Common myeloid progenitor, CD34-positive (primary cell): ENCODE measurements at regions not wholly inside any gene's neighbourhood (a gene's known extent, or its start where the extent isn't known, plus 50 kb on each side); places are given as distances from the start of the nearest gene placed in this dataset.

Experiments used
- CTCF ChIA-PET: fragments of 350-600 bp; sonication (Branson Sonifier 250); formaldehyde crosslinking; loops from one replicate; lab custom pipeline; 2021; ENCODE audit warnings: antibody characterized with exemption; lab: Charles Lee
- POLR2A ChIA-PET: fragments of 350-600 bp; sonication (Branson Sonifier 250); formaldehyde crosslinking; loops from one replicate; lab custom pipeline; 2021; ENCODE audit warnings: antibody characterized with exemption; lab: Charles Lee
- DNase-seq, 3 donors: peaks; one replicate each; pipeline versions ENCODE4 v3.0.0 to v3.0.0-alpha.2; 2013
- H3K27ac ChIP-seq, 2 experiments: 1 replicate in 1 of 2; 2 replicates in 1 of 2; pipeline ENCODE4 v1.7.0; 2013; ENCODE audit warnings: inconsistent platforms in 2 of 2, low read length in 2 of 2, mild to moderate bottlenecking in 2 of 2, low read depth in 1 of 2, moderate library complexity in 1 of 2; ENCODE audit not compliant: severe bottlenecking in 2 of 2, insufficient read depth in 1 of 2, poor library complexity in 1 of 2
- H3K27me3 ChIP-seq, 5 experiments: replicated peaks in 2 of 5; 1 replicate in 3 of 5; 2 replicates in 2 of 5; pipeline versions ENCODE4 v1.6.1 to v1.7.0; 2013; ENCODE audit warnings: low read length in 4 of 5, mild to moderate bottlenecking in 2 of 5, moderate library complexity in 2 of 5, inconsistent platforms in 1 of 5; ENCODE audit not compliant: insufficient read depth in 5 of 5, control insufficient read depth in 4 of 5
- H3K36me3 ChIP-seq, 4 experiments: 1 replicate in 2 of 4; 2 replicates in 2 of 4; pipeline versions ENCODE4 v1.6.1 to v1.7.0; 2013; ENCODE audit warnings: low read length in 3 of 4, control low read depth in 1 of 4, mild to moderate bottlenecking in 1 of 4; ENCODE audit not compliant: control insufficient read depth in 4 of 4, insufficient read depth in 4 of 4
- H3K4me1 ChIP-seq, 4 experiments: 1 replicate in 3 of 4; 2 replicates in 1 of 4; pipeline versions ENCODE4 v1.6.1 to v1.7.1; 2013; ENCODE audit warnings: low read length in 3 of 4, mild to moderate bottlenecking in 3 of 4, control low read depth in 1 of 4, inconsistent platforms in 1 of 4, moderate library complexity in 1 of 4; ENCODE audit not compliant: control insufficient read depth in 4 of 4, insufficient read depth in 4 of 4; ENCODE audit errors: control extremely low read depth in 1 of 4
- H3K4me3 ChIP-seq, 7 experiments: 1 replicate in 4 of 7; 2 replicates in 3 of 7; pipeline versions ENCODE4 v1.5.1 to v1.7.0; 2013; ENCODE audit warnings: mild to moderate bottlenecking in 7 of 7, low read length in 6 of 7, moderate library complexity in 6 of 7, inconsistent platforms in 2 of 7, low read depth in 2 of 7, control low read depth in 1 of 7; ENCODE audit not compliant: insufficient read depth in 4 of 7, control insufficient read depth in 1 of 7; ENCODE audit errors: extremely low read depth in 1 of 7
- H3K9me3 ChIP-seq, 5 experiments: 1 replicate in 4 of 5; 2 replicates in 1 of 5; pipeline versions ENCODE4 v1.6.1 to v1.7.1; 2013; ENCODE audit warnings: low read length in 4 of 5, mild to moderate bottlenecking in 2 of 5, inconsistent platforms in 1 of 5, low read depth in 1 of 5, moderate library complexity in 1 of 5; ENCODE audit not compliant: control insufficient read depth in 4 of 5, insufficient read depth in 2 of 5; ENCODE audit errors: control extremely low read depth in 1 of 5
- WGBS: methylation state at CpG from one replicate; pipeline ENCODE4 v1.1.5; 2013; ENCODE audit not compliant: insufficient coverage; 5-methylcytosine and 5-hydroxymethylcytosine counted together

DNA sequence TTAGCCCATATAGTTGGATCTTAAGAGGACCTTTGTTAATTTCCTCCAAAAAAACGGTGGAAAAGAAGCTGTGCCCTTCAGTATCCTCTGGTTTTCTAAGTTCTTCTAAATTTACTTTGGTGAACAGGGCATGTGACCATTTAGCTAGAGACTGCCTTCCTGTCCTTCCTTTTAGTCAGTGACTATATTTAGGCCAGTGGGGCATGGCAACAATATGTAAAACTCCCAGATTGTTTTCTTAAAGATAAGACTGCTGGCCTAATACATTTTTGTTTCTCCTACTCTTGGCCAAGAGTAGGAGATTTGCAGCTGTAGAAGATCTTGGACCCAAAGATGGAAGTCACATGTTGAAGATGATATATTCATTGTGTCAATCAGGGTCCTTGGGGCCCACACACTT, 325.1 kb upstream of the DCN start:
- no peak for DNase-seq
- Histone ChIP-seq H3K4me1 (no peaks in the 10 kb centered on the region), H3K4me3 (no peak overlapping the region), H3K9me3 (no peaks in the 10 kb centered on the region), H3K27me3 (no peaks in the 10 kb centered on the region), H3K27ac (no peak overlapping the region), H3K36me3 (no peaks in the 10 kb centered on the region)
- POLR2A ChIA-PET: no interaction called here
- CTCF ChIA-PET: interaction anchor here (0.5 kb wide), 1 partner anchor 71 kb away, joined by 4 read pairs; no protein-coding TSS in a partner anchor
- 0% methylated on average over 1 of the region's 1 CpG for WGBS

DNA sequence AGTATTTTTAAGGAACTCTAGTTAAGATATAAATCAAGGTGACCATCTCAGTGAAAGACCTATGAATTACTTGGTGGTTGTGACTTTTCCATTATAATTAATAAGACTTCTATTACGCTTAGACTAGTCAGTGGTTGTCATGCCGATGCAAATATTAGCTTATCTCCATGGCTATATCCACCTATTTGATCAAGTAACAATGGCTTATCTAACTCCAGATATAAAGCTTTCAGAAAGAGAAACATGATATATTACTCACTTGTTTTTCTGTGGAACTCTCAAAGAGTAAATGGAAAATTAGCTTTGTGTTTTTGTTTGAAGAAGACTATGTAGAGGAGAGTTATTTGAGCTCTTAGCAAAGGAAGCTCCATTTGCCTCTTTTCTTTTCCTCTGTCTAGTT, 323.8 kb upstream of the DCN start:
- Histone ChIP-seq H3K4me1 (no peaks in the 10 kb centered on the region), H3K4me3 (no peak overlapping the region), H3K9me3 (no peaks in the 10 kb centered on the region), H3K27me3 (no peaks in the 10 kb centered on the region), H3K27ac (no peak overlapping the region), H3K36me3 (no peaks in the 10 kb centered on the region)
- ChIA-PET POLR2A (no interaction called here), CTCF (no interaction called here)
- DNase-seq: no peak
- 100% methylated on average over 1 of the region's 2 CpGs for WGBS

DNA sequence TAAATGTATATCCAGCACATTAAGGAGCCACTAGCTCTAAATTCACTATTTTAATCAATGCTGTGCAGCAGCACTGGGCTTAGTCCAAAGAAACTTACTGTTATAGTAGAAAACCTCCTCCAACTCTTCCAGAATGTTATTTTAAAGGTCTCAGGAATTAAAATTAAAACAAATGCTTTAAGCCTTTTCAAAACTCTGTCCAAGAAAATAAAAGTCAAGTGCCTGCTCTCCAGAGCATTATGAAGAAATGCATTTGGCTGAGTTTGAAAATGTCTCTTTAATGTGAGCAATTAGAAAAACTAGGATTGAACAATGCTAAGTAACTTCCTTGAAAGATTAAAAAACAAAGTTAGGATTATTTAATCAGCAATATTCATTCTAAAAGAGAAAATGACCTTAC, 322.4 kb upstream of the DCN start:
- POLR2A ChIA-PET: no interaction called here
- CTCF ChIA-PET: interaction anchor here (0.5 kb wide), 1 partner anchor 27 kb away, joined by 3 read pairs; no protein-coding TSS in a partner anchor
- Histone ChIP-seq H3K4me1 (no peaks in the 10 kb centered on the region), H3K9me3 (no peaks in the 10 kb centered on the region), H3K4me3 (no peak overlapping the region), H3K27ac (no peak overlapping the region), H3K27me3 (no peaks in the 10 kb centered on the region), H3K36me3 (no peaks in the 10 kb centered on the region)
- DNase-seq: no peak

DNA sequence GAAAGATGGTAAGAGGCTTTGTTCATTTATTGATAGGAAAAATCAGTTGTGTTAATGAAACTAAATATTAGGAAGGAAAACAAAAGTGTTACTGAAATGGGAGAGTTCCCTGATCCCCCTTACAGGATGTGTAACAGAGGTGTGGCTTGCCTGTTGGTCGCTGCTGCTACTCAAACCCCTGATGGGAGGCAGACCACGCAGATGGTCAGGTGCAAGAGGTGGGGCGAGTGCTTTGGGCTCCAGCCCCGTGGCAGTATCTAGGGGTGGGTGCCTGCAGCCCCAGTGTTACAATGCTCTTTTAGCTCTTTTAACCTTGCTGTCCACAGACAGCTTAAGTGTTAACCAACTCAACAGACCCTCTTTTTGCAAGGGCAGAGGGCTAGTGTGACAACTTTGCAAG, 319.6 kb upstream of the DCN start:
- 100% methylated on average over 3 of the region's 4 CpGs for WGBS
- CTCF ChIA-PET: no interaction called here

DNA sequence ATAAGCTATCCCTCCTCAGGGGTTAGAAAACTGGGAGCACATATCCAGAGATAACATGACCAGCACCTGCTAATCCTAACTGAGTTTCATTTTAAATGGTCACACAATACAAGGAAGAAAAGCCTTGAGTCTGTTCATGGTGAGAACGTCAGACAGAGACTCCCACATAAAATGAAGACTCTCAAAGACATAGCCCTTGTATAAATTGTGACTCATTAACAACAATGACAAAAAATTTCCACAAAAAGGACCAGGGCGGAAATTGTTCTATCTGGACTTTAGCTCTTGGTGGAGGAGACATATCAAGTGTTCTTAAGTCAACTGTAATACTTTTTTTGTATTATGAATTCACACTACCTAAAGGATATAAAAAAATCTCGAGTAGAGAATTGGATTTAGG, 313.7 kb upstream of the DCN start:
- ChIA-PET CTCF (no interaction called here), POLR2A (no interaction called here)
- Histone ChIP-seq H3K4me3 (no peak overlapping the region), H3K36me3 (no peaks in the 10 kb centered on the region), H3K4me1 (no peaks in the 10 kb centered on the region), H3K27ac (no peak overlapping the region), H3K27me3 (no peaks in the 10 kb centered on the region), H3K9me3 (no peaks in the 10 kb centered on the region)
- no CpG with 5 or more reads among the region's 3 CpGs for WGBS
- DNase-seq: no peak

More for the DNA sequence above, 319.6 kb upstream of the DCN start:
- no peaks in the 10 kb centered on the region for H3K4me1 ChIP-seq
- no peaks in the 10 kb centered on the region for H3K27me3 ChIP-seq
- no peak for DNase-seq
- POLR2A ChIA-PET: no interaction called here
- no peak overlapping the region for H3K4me3 ChIP-seq
- no peaks in the 10 kb centered on the region for H3K36me3 ChIP-seq
- H3K27ac ChIP-seq: no peak overlapping the region
- H3K9me3 ChIP-seq: no peaks in the 10 kb centered on the region

DNA sequence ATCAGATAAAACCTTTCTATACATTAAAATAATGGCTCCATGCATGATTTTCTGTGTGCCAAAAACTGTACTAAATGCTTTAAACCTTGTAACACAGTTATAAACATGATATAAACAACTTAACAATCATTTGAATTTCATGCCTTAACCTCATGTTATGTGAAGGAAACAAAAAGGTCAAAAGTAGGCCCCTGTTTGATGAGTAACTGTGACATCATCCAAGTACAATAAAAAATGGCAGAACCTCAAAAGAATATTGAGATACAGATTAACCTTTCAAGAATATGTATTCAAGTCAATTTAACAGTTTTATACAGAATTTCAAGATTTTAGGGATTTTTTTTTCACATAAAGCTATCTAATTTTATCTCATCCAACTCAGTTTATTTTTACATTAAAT, 310.7 kb upstream of the DCN start:
- H3K27me3 ChIP-seq: no peaks in the 10 kb centered on the region
- H3K27ac ChIP-seq: no peak overlapping the region
- H3K9me3 ChIP-seq: no peaks in the 10 kb centered on the region
- H3K4me3 ChIP-seq: no peak overlapping the region
- ChIA-PET POLR2A (no interaction called here), CTCF (no interaction called here)
- no peak for DNase-seq
- H3K36me3 ChIP-seq: no peaks in the 10 kb centered on the region
- no peaks in the 10 kb centered on the region for H3K4me1 ChIP-seq

DNA sequence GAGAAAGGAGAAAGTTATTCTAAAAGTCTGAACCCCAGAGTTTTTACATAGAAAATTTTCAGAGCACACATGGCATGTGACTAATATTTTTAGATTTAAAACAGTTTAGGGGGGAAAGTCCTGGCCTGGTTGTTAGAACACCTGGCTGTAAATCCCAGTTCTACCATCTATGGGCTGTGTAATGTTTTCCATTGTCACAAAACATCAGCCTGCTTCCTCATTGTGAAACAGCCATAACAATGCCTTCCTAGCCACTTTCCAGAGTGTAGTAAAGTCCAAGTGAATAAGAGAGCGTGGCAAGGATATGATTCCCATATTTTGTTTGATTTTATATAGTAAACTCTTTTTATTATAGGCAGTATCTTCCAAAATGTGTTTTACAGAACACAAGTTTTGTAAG, 310.0 kb upstream of the DCN start:
- no peaks in the 10 kb centered on the region for H3K27me3 ChIP-seq
- no peaks in the 10 kb centered on the region for H3K9me3 ChIP-seq
- no CpG with 5 or more reads among the region's 1 CpG for WGBS
- ChIA-PET POLR2A (no interaction called here), CTCF (no interaction called here)
- H3K27ac ChIP-seq: no peak overlapping the region
- H3K4me1 ChIP-seq: no peaks in the 10 kb centered on the region
- H3K4me3 ChIP-seq: no peak overlapping the region
- no peak for DNase-seq
- H3K36me3 ChIP-seq: no peaks in the 10 kb centered on the region
